ENCODE measurements at regions not wholly inside any gene's neighbourhood (a gene's known extent, or its start where the extent isn't known, plus 50 kb on each side); places are given as distances from the start of the nearest gene placed in this dataset.

DNA sequence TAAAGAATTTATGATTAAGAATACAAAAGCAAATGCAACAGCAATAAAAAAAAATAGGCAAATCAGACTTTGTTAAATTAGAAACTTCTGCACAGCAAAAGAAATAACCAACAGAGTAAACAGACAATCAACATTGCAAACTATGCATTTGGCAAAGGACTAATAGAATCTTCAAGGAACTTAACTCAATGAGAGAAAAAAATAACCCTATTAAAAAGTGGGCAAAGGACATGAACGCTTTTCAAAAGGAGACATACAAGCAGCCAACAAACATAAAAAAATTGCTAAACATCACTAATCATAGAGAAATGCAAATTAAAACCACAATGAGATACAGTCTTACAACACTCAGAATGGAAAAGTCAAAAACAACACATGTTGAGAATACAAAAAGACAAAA, 166.0 kb upstream of the DSEL start:
- TF ChIP-seq, protein P1, sequence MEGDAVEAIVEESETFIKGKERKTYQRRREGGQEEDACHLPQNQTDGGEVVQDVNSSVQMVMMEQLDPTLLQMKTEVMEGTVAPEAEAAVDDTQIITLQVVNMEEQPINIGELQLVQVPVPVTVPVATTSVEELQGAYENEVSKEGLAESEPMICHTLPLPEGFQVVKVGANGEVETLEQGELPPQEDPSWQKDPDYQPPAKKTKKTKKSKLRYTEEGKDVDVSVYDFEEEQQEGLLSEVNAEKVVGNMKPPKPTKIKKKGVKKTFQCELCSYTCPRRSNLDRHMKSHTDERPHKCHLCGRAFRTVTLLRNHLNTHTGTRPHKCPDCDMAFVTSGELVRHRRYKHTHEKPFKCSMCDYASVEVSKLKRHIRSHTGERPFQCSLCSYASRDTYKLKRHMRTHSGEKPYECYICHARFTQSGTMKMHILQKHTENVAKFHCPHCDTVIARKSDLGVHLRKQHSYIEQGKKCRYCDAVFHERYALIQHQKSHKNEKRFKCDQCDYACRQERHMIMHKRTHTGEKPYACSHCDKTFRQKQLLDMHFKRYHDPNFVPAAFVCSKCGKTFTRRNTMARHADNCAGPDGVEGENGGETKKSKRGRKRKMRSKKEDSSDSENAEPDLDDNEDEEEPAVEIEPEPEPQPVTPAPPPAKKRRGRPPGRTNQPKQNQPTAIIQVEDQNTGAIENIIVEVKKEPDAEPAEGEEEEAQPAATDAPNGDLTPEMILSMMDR (IDR thresholded peaks at IDR 0.05): no peak
- no peak for TF ChIP-seq POLR2A (IDR thresholded peaks at IDR 0.05)

Measured in ovary (tissue), 3 donors.